HFFc6 (cell line): ENCODE measurements at regions not wholly inside any gene's neighbourhood (a gene's known extent, or its start where the extent isn't known, plus 50 kb on each side); places are given as distances from the start of the nearest gene placed in this dataset. TPM values are rescaled to one million over a fixed set of nuclear protein-coding genes. Genes with fewer than 3 reads are reported as not detected.

Experiments
- DNase-seq: peaks from one replicate; pipeline ENCODE4 v3.0.0-alpha.2; 2018
- H3K27ac Mint-ChIP-seq: 2 replicates; pipeline ENCODE4 v1.8.0; 2020; ENCODE audit warnings: mild to moderate bottlenecking, mixed read lengths
- H3K27me3 Mint-ChIP-seq: 2 replicates; pipeline ENCODE4 v1.8.0; 2021; ENCODE audit warnings: mild to moderate bottlenecking, moderate library complexity, mixed read lengths; ENCODE audit not compliant: insufficient read depth
- H3K36me3 Mint-ChIP-seq: 2 replicates; pipeline ENCODE4 v1.8.0; 2021; ENCODE audit warnings: low read depth, mixed read lengths
- H3K4me1 Mint-ChIP-seq: 2 replicates; pipeline ENCODE4 v1.8.0; 2020; ENCODE audit warnings: low read depth, mixed read lengths
- H3K4me3 Mint-ChIP-seq: 2 replicates; pipeline ENCODE4 v1.8.0; 2020; ENCODE audit warnings: mild to moderate bottlenecking, moderate library complexity, mixed read lengths
- H3K9me3 Mint-ChIP-seq: 2 replicates; pipeline ENCODE4 v1.8.0; 2020; ENCODE audit warnings: mild to moderate bottlenecking, mixed read lengths
- CTCF ChIP-seq: fragments of 200-600 bp; sonication (generic); IDR thresholded peaks from 2 replicates; pipeline ENCODE4 v1.5.0; 2021; ENCODE audit warnings: antibody characterized with exemption, mild to moderate bottlenecking
- microRNA-seq: library from miRNA; unstranded; fragments of <30 nt; microRNA quantifications from one replicate; pipeline ENCODE4, GENCODE V29; 2019

GRCh38 chr12:116508145-116509121 lies 50.7 kb upstream of the MAP1LC3B2 start:
- no peak for DNase-seq

More at GRCh38 chr12:116508145-116509121, 50.7 kb upstream of the MAP1LC3B2 start:
- Mint-ChIP-seq H3K4me3 (peak overlapping the region; percentile 68), H3K27ac (peak overlapping the region; percentile 33), H3K4me1 (peaks cover 6% of the 10 kb centered on the region; the same call in 1 of the 2 replicates), H3K36me3 (no peaks in the 10 kb centered on the region), H3K9me3 (no peaks in the 10 kb centered on the region), H3K27me3 (no peaks in the 10 kb centered on the region)
- TF ChIP-seq CTCF: no peak

Small RNA genes in the stretch of these regions (microRNA-seq; reads per million reads assigned to microRNA genes)
- not detected for gene MIR4472-2
